ENCODE measurements at regions not wholly inside any gene's neighbourhood (a gene's known extent, or its start where the extent isn't known, plus 50 kb on each side); places are given as distances from the start of the nearest gene placed in this dataset.

- Histone ChIP-seq H3K27ac (ENCODE audit: low read depth in 1 of 2, low read length in 2 of 2) (no peak overlapping the region), H3K36me3 (ENCODE audit: control insufficient read depth in 4 of 4, insufficient read depth in 3 of 4, low read depth in 1 of 4, low read length in 3 of 4) (no peaks in the 10 kb centered on the region), H3K9me3 (ENCODE audit: control insufficient read depth in 4 of 4, low read length in 3 of 4) (no peaks in the 10 kb centered on the region), H3K4me1 (ENCODE audit: control insufficient read depth in 4 of 4, insufficient read depth in 4 of 4, low read length in 3 of 4) (peaks cover 0 to 13% (median 0%) of the 10 kb centered on the region in 4 donors), H3K27me3 (ENCODE audit: control insufficient read depth in 4 of 4, insufficient read depth in 4 of 4, low read length in 3 of 4) (no peaks in the 10 kb centered on the region), H3K9ac (ENCODE audit: low read depth in 1 of 2, low read length in 2 of 2) (no peak overlapping the region), H3K4me3 (ENCODE audit: low read depth in 1 of 3, low read length in 3 of 3) (no peak overlapping the region)
- DNase-seq (ENCODE audit: low spot score), result no peak
- WGBS, result 85% methylated on average over 9 of the region's 9 CpGs
- TF ChIP-seq RAD21 (IDR thresholded peaks at IDR 0.05), result no peak
- TF ChIP-seq JUND (IDR thresholded peaks at IDR 0.05), result no peak
- TF ChIP-seq EGR1 (IDR thresholded peaks at IDR 0.05; ENCODE audit: low read depth in 2 of 2), result no peak
- TF ChIP-seq FOXA2 (IDR thresholded peaks at IDR 0.05), result no peak
- TF ChIP-seq YY1 (IDR thresholded peaks at IDR 0.05), result no peak
- no peak for TF ChIP-seq ATF3 (IDR thresholded peaks at IDR 0.05)
- no peak for TF ChIP-seq TAF1 (conservative IDR thresholded peaks at IDR 0.05)
- TF ChIP-seq GABPA (IDR thresholded peaks at IDR 0.05 in 1 of 2, conservative IDR thresholded peaks at IDR 0.05 in 1 of 2), result no peak
- TF ChIP-seq MAX (IDR thresholded peaks at IDR 0.05), result no peak
- no peak for TF ChIP-seq CTCF (IDR thresholded peaks at IDR 0.05; ENCODE audit: low read depth, low read length, missing input control)
Measured at GRCh38 chr1:229146647-229147046, 124.3 kb upstream of the RAB4A start.

- no peak overlapping the region for H3K27ac ChIP-seq (ENCODE audit: low read depth in 1 of 2, low read length in 2 of 2)
- H3K4me1 ChIP-seq (ENCODE audit: control insufficient read depth in 4 of 4, insufficient read depth in 4 of 4, low read length in 3 of 4), result peaks cover 0 to 13% (median 0%) of the 10 kb centered on the region in 4 donors
- TF ChIP-seq CTCF (IDR thresholded peaks at IDR 0.05; ENCODE audit: low read depth, low read length, missing input control) (no peak), HNF4G (IDR thresholded peaks at IDR 0.05) (no peak), YY1 (IDR thresholded peaks at IDR 0.05) (no peak), FOXA1 (IDR thresholded peaks at IDR 0.05) (no peak), MAX (IDR thresholded peaks at IDR 0.05) (no peak), ATF3 (IDR thresholded peaks at IDR 0.05) (no peak), HNF4A (conservative IDR thresholded peaks at IDR 0.05) (no peak), RAD21 (IDR thresholded peaks at IDR 0.05) (no peak), REST (IDR thresholded peaks at IDR 0.05) (no peak), EGR1 (IDR thresholded peaks at IDR 0.05; ENCODE audit: low read depth in 2 of 2) (no peak), JUND (IDR thresholded peaks at IDR 0.05) (no peak), TAF1 (conservative IDR thresholded peaks at IDR 0.05) (no peak), SP1 (IDR thresholded peaks at IDR 0.05) (no peak), NR2F2 (IDR thresholded peaks at IDR 0.05) (no peak), GABPA (IDR thresholded peaks at IDR 0.05 in 1 of 2, conservative IDR thresholded peaks at IDR 0.05 in 1 of 2) (no peak), FOXA2 (IDR thresholded peaks at IDR 0.05) (no peak), RXRA (IDR thresholded peaks at IDR 0.05) (no peak), ZBTB33 (IDR thresholded peaks at IDR 0.05) (no peak)
- WGBS, result 94% methylated on average over 16 of the region's 16 CpGs
- H3K9ac ChIP-seq (ENCODE audit: low read depth in 1 of 2, low read length in 2 of 2), result no peak overlapping the region
- no peaks in the 10 kb centered on the region for H3K9me3 ChIP-seq (ENCODE audit: control insufficient read depth in 4 of 4, low read length in 3 of 4)
- no peaks in the 10 kb centered on the region for H3K36me3 ChIP-seq (ENCODE audit: control insufficient read depth in 4 of 4, insufficient read depth in 3 of 4, low read depth in 1 of 4, low read length in 3 of 4)
- no peak for DNase-seq (ENCODE audit: low spot score)
- H3K27me3 ChIP-seq (ENCODE audit: control insufficient read depth in 4 of 4, insufficient read depth in 4 of 4, low read length in 3 of 4), result no peaks in the 10 kb centered on the region
- no peak overlapping the region for H3K4me3 ChIP-seq (ENCODE audit: low read depth in 1 of 3, low read length in 3 of 3)
Measured at GRCh38 chr1:229147072-229147471, 123.8 kb upstream of the RAB4A start.

Measured in liver (tissue), 8 donors.